Prostate gland (tissue), 2 donors: ENCODE measurements at regions not wholly inside any gene's neighbourhood (a gene's known extent, or its start where the extent isn't known, plus 50 kb on each side); places are given as distances from the start of the nearest gene placed in this dataset.

ENCODE experiments used
- CTCF ChIP-seq, 4 experiments: fragments of 200-600 bp in 2 of 4; fragments of 450-650 bp in 2 of 4; sonication (generic) in 2 of 4; IDR thresholded peaks; 1 replicate in 3 of 4; 2 replicates in 1 of 4; pipeline ENCODE4 v1.5.1; 2016 to 2019; ENCODE audit warnings: antibody characterized with exemption in 4 of 4, mild to moderate bottlenecking in 2 of 4, moderate library complexity in 2 of 4
- POLR2A ChIP-seq: fragments of 450-650 bp; IDR thresholded peaks from one replicate; pipeline ENCODE4 v1.6.1; 2016; ENCODE audit warnings: antibody characterized with exemption, mild to moderate bottlenecking
- POLR2AphosphoS5 ChIP-seq: sonication (generic); formaldehyde crosslinking; IDR thresholded peaks from one replicate; pipeline ENCODE4 v1.6.1; 2017; ENCODE audit warnings: antibody characterized with exemption

- TF ChIP-seq CTCF (IDR thresholded peaks at IDR 0.05) (no peak), POLR2A (no peak), POLR2AphosphoS5 (no peak)
Measured at GRCh38 chr10:25112016-25112415, 62.8 kb upstream of the GPR158 start.
